Neural cell (in vitro differentiated cells): ENCODE measurements at regions not wholly inside any gene's neighbourhood (a gene's known extent, or its start where the extent isn't known, plus 50 kb on each side); places are given as distances from the start of the nearest gene placed in this dataset.

Experiments
- H2AFZ ChIP-seq: fragments of 200-600, 300-800 bp; sonication (generic), shearing (Covaris generic); 2 replicates; pipeline ENCODE4 v1.6.0; 2014; ENCODE audit warnings: low read depth, mild to moderate bottlenecking, antibody characterized with exemption, low read length, moderate library complexity
- H3F3A ChIP-seq: fragments of 200-600 bp; shearing (Covaris generic); 2 replicates; pipeline ENCODE4 v1.6.1; 2016; ENCODE audit warnings: mild to moderate bottlenecking, moderate library complexity, mixed read lengths, antibody characterized with exemption, low read length; ENCODE audit not compliant: insufficient read depth, poor library complexity, severe bottlenecking
- H3K27ac ChIP-seq: fragments of 200-600, 300-800 bp; sonication (generic), shearing (Covaris generic); 2 replicates; pipeline ENCODE4 v1.5.1; 2014; ENCODE audit warnings: mild to moderate bottlenecking, low read length, moderate library complexity
- H3K27me3 ChIP-seq: fragments of 300-800, 200-600 bp; sonication (generic), shearing (Covaris generic); 2 replicates; pipeline ENCODE4 v1.6.0; 2014; ENCODE audit warnings: mild to moderate bottlenecking, low read depth, low read length, moderate library complexity; ENCODE audit not compliant: insufficient read depth
- H3K36me3 ChIP-seq: fragments of 300-800, 200-600 bp; sonication (generic), shearing (Covaris generic); 2 replicates; pipeline ENCODE4 v1.5.1; 2014; ENCODE audit warnings: mild to moderate bottlenecking, antibody characterized with exemption, low read length, moderate library complexity; ENCODE audit not compliant: insufficient read depth
- H3K4me2 ChIP-seq: fragments of 300-800, 200-600 bp; sonication (generic), shearing (Covaris generic); 2 replicates; pipeline ENCODE4 v1.6.0; 2014; ENCODE audit warnings: mild to moderate bottlenecking, low read length
- H3K4me3 ChIP-seq: fragments of 300-800, 200-600 bp; sonication (generic), shearing (Covaris generic); 2 replicates; pipeline ENCODE4 v1.5.1; 2014; ENCODE audit warnings: mild to moderate bottlenecking, low read length, moderate library complexity
- H3K79me2 ChIP-seq: fragments of 200-600 bp; shearing (Covaris generic); replicated peaks from 2 replicates; pipeline ENCODE4 v1.6.0; 2014; ENCODE audit warnings: mild to moderate bottlenecking, low read length, moderate library complexity; ENCODE audit not compliant: insufficient read depth
- H3K9ac ChIP-seq: fragments of 300-800, 200-600 bp; sonication (generic), shearing (Covaris generic); 2 replicates; pipeline ENCODE4 v1.6.1; 2016; ENCODE audit warnings: mild to moderate bottlenecking, low read length, mixed read lengths
- H3K9me2 ChIP-seq: fragments of 200-600 bp; shearing (Covaris generic); 2 replicates; pipeline ENCODE4 v1.6.1; 2016; ENCODE audit warnings: mild to moderate bottlenecking, low read length, mixed read lengths; ENCODE audit not compliant: insufficient read depth
- H3K9me3 ChIP-seq: fragments of 200-600, 300-800 bp; sonication (generic), shearing (Covaris generic); 2 replicates; pipeline ENCODE4 v1.6.1; 2016; ENCODE audit warnings: mild to moderate bottlenecking, mixed run types, low read length, moderate library complexity, mixed read lengths
- H4K20me1 ChIP-seq: fragments of 200-600 bp; shearing (Covaris generic); 2 replicates; pipeline ENCODE4 v1.6.1; 2016; ENCODE audit warnings: mild to moderate bottlenecking, mixed run types; ENCODE audit not compliant: insufficient read depth
- EP300 ChIP-seq: fragments of 450-650 bp; conservative IDR thresholded peaks from 2 replicates; pipeline ENCODE4 v1.6.1; 2014; ENCODE audit warnings: antibody characterized with exemption, mild to moderate bottlenecking, moderate library complexity; ENCODE audit not compliant: poor library complexity, severe bottlenecking
- EZH2 ChIP-seq: fragments of 200-600, 300-800 bp; shearing (Covaris generic), sonication (generic); IDR thresholded peaks from 2 replicates; pipeline ENCODE4 v1.6.1; 2014; ENCODE audit warnings: antibody characterized with exemption, low read length, borderline replicate concordance, mild to moderate bottlenecking; ENCODE audit not compliant: insufficient read depth, poor library complexity, severe bottlenecking
- MXI1 ChIP-seq: fragments of 450-650 bp; conservative IDR thresholded peaks from 2 replicates; pipeline ENCODE4 v1.6.1; 2014; ENCODE audit warnings: antibody characterized with exemption, mild to moderate bottlenecking; ENCODE audit not compliant: poor library complexity, severe bottlenecking
- POLR2AphosphoS5 ChIP-seq: IDR thresholded peaks from 2 replicates; pipeline ENCODE4 v1.6.1; 2012
- RAD21 ChIP-seq: fragments of 450-650 bp; conservative IDR thresholded peaks from 2 replicates; pipeline ENCODE4 v1.6.1; 2014; ENCODE audit warnings: antibody characterized with exemption, mild to moderate bottlenecking, moderate library complexity
- SMC3 ChIP-seq: fragments of 450-650 bp; conservative IDR thresholded peaks from 2 replicates; pipeline ENCODE4 v1.6.1; 2014; ENCODE audit warnings: antibody characterized with exemption, mild to moderate bottlenecking, moderate library complexity; ENCODE audit not compliant: poor library complexity
- TAF1 ChIP-seq: IDR thresholded peaks from 2 replicates; pipeline ENCODE4 v1.6.1; 2012; ENCODE audit warnings: low read depth
- TF ChIP-seq, protein P1 (sequence below): IDR thresholded peaks from 2 replicates; pipeline ENCODE4 v1.6.1; 2012; ENCODE audit warnings: borderline replicate concordance
- TF ChIP-seq, protein P2 (sequence below): fragments of 450-650 bp; IDR thresholded peaks from 2 replicates; pipeline ENCODE4 v1.5.1; 2014; ENCODE audit warnings: antibody characterized with exemption, mild to moderate bottlenecking, moderate library complexity; ENCODE audit not compliant: poor library complexity, severe bottlenecking

DNA sequence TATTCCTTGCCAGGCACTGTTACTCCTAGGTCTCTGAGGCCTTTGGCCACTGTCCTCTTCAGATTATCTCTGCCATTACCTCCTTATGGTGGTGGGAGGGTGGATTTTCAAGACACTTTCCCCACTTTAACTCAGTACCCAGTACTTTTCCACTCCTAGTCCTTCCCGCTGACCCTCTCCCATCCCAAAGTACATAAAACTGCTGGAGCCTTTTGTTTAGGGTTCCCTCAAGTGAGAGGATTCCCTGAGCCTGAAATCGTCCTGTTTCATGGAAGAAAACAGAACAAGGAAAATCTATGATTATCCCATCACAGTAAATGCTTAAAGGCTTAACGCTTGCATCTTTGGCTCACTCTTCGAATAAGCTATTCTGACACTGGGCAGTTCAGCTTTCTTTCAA lies 1742.5 kb upstream of the ADGRL3 start:
- Histone ChIP-seq H4K20me1 (no peaks in the 10 kb centered on the region), H2AFZ (no peak overlapping the region), H3K27me3 (no peaks in the 10 kb centered on the region), H3K9ac (no peak overlapping the region), H3K9me3 (no peaks in the 10 kb centered on the region), H3K4me2 (no peak overlapping the region), H3F3A (no peaks in the 10 kb centered on the region), H3K79me2 (no peaks in the 10 kb centered on the region), H3K9me2 (no peaks in the 10 kb centered on the region), H3K4me3 (no peak overlapping the region), H3K36me3 (no peaks in the 10 kb centered on the region), H3K27ac (no peak overlapping the region)
- no peak for TF ChIP-seq TAF1
- no peak for TF ChIP-seq POLR2AphosphoS5
- no peak for TF ChIP-seq RAD21
- TF ChIP-seq MXI1 = no peak
- TF ChIP-seq EZH2 = no peak
- TF ChIP-seq, protein P1, sequence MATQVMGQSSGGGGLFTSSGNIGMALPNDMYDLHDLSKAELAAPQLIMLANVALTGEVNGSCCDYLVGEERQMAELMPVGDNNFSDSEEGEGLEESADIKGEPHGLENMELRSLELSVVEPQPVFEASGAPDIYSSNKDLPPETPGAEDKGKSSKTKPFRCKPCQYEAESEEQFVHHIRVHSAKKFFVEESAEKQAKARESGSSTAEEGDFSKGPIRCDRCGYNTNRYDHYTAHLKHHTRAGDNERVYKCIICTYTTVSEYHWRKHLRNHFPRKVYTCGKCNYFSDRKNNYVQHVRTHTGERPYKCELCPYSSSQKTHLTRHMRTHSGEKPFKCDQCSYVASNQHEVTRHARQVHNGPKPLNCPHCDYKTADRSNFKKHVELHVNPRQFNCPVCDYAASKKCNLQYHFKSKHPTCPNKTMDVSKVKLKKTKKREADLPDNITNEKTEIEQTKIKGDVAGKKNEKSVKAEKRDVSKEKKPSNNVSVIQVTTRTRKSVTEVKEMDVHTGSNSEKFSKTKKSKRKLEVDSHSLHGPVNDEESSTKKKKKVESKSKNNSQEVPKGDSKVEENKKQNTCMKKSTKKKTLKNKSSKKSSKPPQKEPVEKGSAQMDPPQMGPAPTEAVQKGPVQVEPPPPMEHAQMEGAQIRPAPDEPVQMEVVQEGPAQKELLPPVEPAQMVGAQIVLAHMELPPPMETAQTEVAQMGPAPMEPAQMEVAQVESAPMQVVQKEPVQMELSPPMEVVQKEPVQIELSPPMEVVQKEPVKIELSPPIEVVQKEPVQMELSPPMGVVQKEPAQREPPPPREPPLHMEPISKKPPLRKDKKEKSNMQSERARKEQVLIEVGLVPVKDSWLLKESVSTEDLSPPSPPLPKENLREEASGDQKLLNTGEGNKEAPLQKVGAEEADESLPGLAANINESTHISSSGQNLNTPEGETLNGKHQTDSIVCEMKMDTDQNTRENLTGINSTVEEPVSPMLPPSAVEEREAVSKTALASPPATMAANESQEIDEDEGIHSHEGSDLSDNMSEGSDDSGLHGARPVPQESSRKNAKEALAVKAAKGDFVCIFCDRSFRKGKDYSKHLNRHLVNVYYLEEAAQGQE = no peak

DNA sequence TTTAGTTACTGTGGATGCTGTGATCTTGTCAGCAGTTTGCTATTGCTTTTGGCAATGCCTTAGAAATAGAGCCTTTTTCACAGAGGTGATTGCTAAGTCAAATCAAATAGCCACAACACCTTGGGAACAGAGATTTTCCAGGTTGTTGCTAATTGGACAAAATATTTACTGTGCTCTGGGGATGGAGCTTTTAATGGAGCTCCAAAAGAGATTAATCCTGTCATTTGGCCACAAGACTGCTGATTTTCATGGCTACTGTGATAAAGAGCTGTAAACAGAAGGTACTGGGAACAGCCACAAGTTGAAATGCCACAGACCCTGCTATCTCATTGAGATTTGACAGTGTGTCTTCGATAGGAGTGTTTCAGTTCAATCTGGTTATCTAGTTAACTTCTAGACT lies 1715.2 kb upstream of the ADGRL3 start:
- Histone ChIP-seq H3K9me3 (no peaks in the 10 kb centered on the region), H3K36me3 (no peaks in the 10 kb centered on the region), H3K27ac (no peak overlapping the region), H3K79me2 (no peaks in the 10 kb centered on the region), H3F3A (no peaks in the 10 kb centered on the region), H2AFZ (no peak overlapping the region), H3K4me2 (no peak overlapping the region), H4K20me1 (no peaks in the 10 kb centered on the region), H3K9ac (no peak overlapping the region), H3K27me3 (no peaks in the 10 kb centered on the region), H3K4me3 (no peak overlapping the region), H3K9me2 (no peaks in the 10 kb centered on the region)
- TF ChIP-seq RAD21 (no peak), POLR2AphosphoS5 (no peak), EZH2 (no peak), TAF1 (no peak), EP300 (no peak), MXI1 (no peak), SMC3 (no peak)
- TF ChIP-seq, protein P1 = no peak
- TF ChIP-seq, protein P2, sequence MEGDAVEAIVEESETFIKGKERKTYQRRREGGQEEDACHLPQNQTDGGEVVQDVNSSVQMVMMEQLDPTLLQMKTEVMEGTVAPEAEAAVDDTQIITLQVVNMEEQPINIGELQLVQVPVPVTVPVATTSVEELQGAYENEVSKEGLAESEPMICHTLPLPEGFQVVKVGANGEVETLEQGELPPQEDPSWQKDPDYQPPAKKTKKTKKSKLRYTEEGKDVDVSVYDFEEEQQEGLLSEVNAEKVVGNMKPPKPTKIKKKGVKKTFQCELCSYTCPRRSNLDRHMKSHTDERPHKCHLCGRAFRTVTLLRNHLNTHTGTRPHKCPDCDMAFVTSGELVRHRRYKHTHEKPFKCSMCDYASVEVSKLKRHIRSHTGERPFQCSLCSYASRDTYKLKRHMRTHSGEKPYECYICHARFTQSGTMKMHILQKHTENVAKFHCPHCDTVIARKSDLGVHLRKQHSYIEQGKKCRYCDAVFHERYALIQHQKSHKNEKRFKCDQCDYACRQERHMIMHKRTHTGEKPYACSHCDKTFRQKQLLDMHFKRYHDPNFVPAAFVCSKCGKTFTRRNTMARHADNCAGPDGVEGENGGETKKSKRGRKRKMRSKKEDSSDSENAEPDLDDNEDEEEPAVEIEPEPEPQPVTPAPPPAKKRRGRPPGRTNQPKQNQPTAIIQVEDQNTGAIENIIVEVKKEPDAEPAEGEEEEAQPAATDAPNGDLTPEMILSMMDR = no peak
